HG02759 (cell line): ENCODE measurements at regions not wholly inside any gene's neighbourhood (a gene's known extent, or its start where the extent isn't known, plus 50 kb on each side); places are given as distances from the start of the nearest gene placed in this dataset.

Experiments used
- ATAC-seq: cut with Tn5 transposase; IDR thresholded peaks from one replicate; pipeline ENCODE4 v1.9.1; 2021; ENCODE audit warnings: mild to moderate bottlenecking, moderate library complexity; ENCODE audit not compliant: unreplicated experiment

- ATAC-seq = no peak
These were observed 1106.4 kb downstream of the NLGN4X start for GRCh38 chrX:5122181-5122678.

- no peak for ATAC-seq
These were observed 1110.9 kb downstream of the NLGN4X start for GRCh38 chrX:5117816-5118215.

- no peak for ATAC-seq
These were observed 1115.5 kb downstream of the NLGN4X start for GRCh38 chrX:5113128-5113527.

DNA sequence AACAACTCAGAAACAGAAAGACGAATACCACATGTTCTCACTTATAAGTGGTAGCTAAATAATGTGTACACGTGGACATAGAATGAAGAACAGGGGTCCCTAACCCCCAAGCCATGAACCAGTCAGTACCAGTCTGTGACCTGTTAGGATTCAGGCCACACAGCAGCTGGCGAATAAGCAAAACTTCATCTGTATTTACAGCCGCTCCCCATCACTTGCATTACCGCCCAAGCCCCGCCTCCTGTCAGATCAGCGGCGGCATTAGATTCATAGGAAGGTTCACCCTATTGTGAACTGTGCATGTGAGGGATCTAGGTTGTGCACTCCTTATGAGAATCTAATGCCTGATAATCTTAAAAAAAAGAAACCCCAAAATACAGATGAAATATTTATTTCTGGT is 1128.7 kb downstream of the NLGN4X start:
- ATAC-seq = no peak

DNA sequence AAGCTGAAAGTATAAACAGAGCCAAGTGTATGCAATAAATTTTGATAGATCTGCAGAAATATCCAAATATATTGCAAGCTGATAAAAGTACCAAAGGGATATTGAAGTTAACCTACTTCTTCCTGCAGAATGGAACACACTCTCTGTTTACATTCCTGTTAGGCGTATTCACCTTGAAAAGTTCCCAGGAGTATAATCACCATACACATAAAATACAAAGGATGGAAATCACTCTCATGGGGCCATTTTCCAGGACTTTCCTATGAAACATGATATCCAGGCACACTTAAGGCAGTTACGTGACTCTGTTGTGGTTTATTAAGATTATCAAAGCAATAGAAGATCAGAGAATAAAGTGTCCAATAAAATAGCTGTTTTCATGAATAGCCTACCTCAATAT is 1142.3 kb downstream of the NLGN4X start:
- no peak for ATAC-seq

GRCh38 chrX:5084279-5084678 is 1144.4 kb downstream of the NLGN4X start:
- ATAC-seq = no peak

GRCh38 chrX:5082705-5083104 is 1146.0 kb downstream of the NLGN4X start:
- ATAC-seq = no peak

DNA sequence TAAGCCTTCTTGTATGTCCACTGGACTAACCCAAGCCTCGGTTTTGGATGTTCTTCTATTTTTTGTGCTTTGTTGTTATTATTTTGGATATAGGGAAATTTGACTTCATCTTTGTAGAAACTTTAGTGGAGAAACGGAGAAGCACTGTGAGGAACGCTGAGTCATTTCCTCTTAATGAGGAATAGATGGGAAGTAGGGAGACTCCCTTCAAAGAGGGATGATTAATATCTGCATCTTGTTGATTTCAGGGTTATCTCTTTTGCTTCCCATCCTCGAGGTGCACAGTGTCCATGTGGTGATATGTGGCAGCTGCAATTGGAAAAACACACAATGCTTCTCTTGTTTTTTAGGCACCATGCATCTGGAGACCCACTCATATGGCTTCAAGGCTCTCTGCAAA is 1147.9 kb downstream of the NLGN4X start:
- ATAC-seq = no peak

DNA sequence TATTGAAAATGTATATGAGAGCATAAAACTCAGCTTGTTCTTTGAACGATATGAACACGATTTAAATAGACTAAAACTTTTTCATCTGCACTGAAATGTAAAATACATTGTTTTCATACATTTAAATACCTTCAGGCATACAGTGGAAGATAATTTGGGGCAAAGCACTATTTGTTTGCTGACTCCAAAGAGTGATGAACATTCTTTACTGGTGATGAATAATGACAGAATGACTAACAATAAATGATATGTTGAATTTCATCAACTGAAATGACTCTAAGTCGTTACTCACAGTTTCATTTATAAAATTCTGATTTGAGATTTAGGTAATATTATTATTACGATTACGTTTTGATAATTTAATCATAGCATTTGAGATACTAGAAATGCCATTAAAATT is 1160.1 kb downstream of the NLGN4X start:
- no peak for ATAC-seq

- no peak for ATAC-seq
These were observed 1170.9 kb downstream of the NLGN4X start for GRCh38 chrX:5057786-5058185.

- no peak for ATAC-seq
These were observed 1173.8 kb downstream of the NLGN4X start for GRCh38 chrX:5054852-5055251.

GRCh38 chrX:5051831-5052491 is 1176.7 kb downstream of the NLGN4X start:
- no peak for ATAC-seq

GRCh38 chrX:5042563-5042962 is 1186.1 kb downstream of the NLGN4X start:
- ATAC-seq = no peak

- no peak for ATAC-seq
These were observed 1196.9 kb downstream of the NLGN4X start for GRCh38 chrX:5031792-5032191.

GRCh38 chrX:5015451-5015850 is 1213.2 kb downstream of the NLGN4X start:
- ATAC-seq = no peak

DNA sequence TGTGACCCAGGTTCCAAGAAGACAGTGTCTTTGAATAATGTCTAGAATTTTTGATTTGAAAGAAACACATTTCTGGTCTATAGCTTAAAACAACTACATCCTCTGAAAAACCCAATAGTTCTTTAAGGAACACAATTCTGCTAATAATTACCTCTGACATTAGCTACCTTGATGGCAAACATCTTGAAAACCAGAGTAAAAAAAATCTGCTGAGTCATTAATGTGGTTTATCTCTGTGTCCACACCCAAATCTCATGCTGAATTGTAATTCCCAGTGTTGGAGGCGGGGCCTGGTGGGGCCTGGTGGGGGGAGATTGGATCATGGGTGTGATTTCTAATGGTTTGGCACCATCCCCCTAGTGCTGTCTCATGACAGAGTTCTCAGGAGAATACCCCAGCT is 1233.8 kb downstream of the NLGN4X start:
- no peak for ATAC-seq

DNA sequence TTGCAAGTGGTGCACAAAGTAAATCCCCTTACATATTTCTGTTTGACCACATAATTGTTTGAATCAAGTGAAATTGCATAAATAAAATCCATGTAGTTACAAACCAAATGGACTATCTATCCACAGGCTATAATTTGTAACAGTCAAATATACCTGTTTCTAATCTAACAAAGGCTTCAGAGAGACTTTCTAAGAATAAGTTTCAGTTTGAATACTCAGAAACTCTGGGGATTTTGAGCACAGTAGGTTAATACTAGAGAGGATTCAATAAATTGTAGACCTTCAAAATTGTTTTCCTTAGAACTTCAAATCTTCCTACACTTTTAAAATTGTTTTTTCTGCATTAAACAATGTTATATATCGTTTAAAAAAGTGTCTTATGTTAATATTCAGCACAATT is 1250.1 kb downstream of the NLGN4X start:
- ATAC-seq = no peak

DNA sequence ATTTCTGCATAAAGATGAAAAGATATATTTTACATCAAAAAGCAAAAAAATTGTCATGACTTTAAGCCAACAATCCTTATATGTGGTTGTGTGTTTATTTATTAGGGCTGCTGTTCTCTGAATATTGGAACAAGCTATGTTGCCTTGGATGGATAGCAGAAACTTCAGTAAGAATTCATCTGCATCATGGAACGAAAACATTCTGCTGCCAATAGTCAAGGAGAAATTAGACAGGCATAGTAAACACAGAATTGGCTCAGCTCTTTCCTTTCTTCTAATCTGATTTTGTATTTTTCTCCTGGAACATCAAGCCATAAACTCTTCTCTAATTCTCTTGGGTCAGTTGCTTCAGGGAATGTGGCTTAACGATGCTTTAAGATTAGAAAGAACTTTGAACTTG is 1257.0 kb downstream of the NLGN4X start:
- ATAC-seq = no peak

DNA sequence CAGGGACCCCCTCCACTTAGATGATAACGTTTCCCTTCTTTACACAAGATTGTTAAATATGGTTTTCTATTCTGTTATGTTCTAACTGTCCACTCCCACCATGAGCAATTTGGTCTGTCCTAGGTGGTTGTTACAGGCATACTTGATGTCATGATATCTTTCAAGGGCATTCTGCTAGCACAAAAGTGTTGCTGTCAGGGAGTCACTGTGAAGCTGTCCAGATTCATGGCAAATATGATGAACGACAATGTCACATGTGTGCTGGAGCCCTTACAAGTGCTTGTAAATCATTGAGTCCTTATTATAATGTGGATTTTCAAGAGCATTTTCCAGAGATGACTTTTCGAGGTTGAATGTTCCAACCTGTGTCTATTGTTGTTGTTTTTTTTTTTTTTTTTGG is 1250.7 kb upstream of the PRKX start:
- ATAC-seq = no peak

GRCh38 chrX:4963432-4963831 is 1250.0 kb upstream of the PRKX start:
- no peak for ATAC-seq

- ATAC-seq = no peak
These were observed 1231.3 kb upstream of the PRKX start for GRCh38 chrX:4944767-4945166.

DNA sequence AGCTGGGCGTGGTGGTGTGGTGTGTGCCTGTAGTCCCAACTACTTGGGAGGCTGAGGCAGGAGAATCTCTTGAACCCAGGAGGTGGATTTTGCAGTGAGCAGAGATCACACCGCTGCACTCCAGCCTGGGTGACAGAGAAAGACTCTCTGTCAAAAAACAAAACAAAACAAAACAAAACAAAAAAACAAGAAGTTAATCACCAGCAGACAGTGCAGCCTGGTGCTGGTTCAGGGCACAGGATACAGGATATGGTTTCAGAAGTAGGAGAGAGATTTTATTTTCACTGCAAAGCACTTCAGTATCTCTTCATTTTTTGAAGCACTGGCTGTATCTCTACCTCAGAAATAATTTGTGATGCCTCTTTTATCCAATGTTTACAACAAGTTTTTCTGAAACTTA is 1222.9 kb upstream of the PRKX start:
- peak; percentile 21 for ATAC-seq

GRCh38 chrX:4935846-4936245 is 1222.4 kb upstream of the PRKX start:
- peak; percentile 86 for ATAC-seq
